Neural cell (in vitro differentiated cells): ENCODE measurements at regions not wholly inside any gene's neighbourhood (a gene's known extent, or its start where the extent isn't known, plus 50 kb on each side); places are given as distances from the start of the nearest gene placed in this dataset.

Experiments used
- H2AFZ ChIP-seq: fragments of 200-600, 300-800 bp; sonication (generic), shearing (Covaris generic); 2 replicates; pipeline ENCODE4 v1.6.0; 2014; ENCODE audit warnings: low read depth, mild to moderate bottlenecking, antibody characterized with exemption, low read length, moderate library complexity
- H3F3A ChIP-seq: fragments of 200-600 bp; shearing (Covaris generic); 2 replicates; pipeline ENCODE4 v1.6.1; 2016; ENCODE audit warnings: mild to moderate bottlenecking, moderate library complexity, mixed read lengths, antibody characterized with exemption, low read length; ENCODE audit not compliant: insufficient read depth, poor library complexity, severe bottlenecking
- H3K27ac ChIP-seq: fragments of 200-600, 300-800 bp; sonication (generic), shearing (Covaris generic); 2 replicates; pipeline ENCODE4 v1.5.1; 2014; ENCODE audit warnings: mild to moderate bottlenecking, low read length, moderate library complexity
- H3K27me3 ChIP-seq: fragments of 300-800, 200-600 bp; sonication (generic), shearing (Covaris generic); 2 replicates; pipeline ENCODE4 v1.6.0; 2014; ENCODE audit warnings: mild to moderate bottlenecking, low read depth, low read length, moderate library complexity; ENCODE audit not compliant: insufficient read depth
- H3K36me3 ChIP-seq: fragments of 300-800, 200-600 bp; sonication (generic), shearing (Covaris generic); 2 replicates; pipeline ENCODE4 v1.5.1; 2014; ENCODE audit warnings: mild to moderate bottlenecking, antibody characterized with exemption, low read length, moderate library complexity; ENCODE audit not compliant: insufficient read depth
- H3K4me2 ChIP-seq: fragments of 300-800, 200-600 bp; sonication (generic), shearing (Covaris generic); 2 replicates; pipeline ENCODE4 v1.6.0; 2014; ENCODE audit warnings: mild to moderate bottlenecking, low read length
- H3K4me3 ChIP-seq: fragments of 300-800, 200-600 bp; sonication (generic), shearing (Covaris generic); 2 replicates; pipeline ENCODE4 v1.5.1; 2014; ENCODE audit warnings: mild to moderate bottlenecking, low read length, moderate library complexity
- H3K79me2 ChIP-seq: fragments of 200-600 bp; shearing (Covaris generic); replicated peaks from 2 replicates; pipeline ENCODE4 v1.6.0; 2014; ENCODE audit warnings: mild to moderate bottlenecking, low read length, moderate library complexity; ENCODE audit not compliant: insufficient read depth
- H3K9ac ChIP-seq: fragments of 300-800, 200-600 bp; sonication (generic), shearing (Covaris generic); 2 replicates; pipeline ENCODE4 v1.6.1; 2016; ENCODE audit warnings: mild to moderate bottlenecking, low read length, mixed read lengths
- H3K9me2 ChIP-seq: fragments of 200-600 bp; shearing (Covaris generic); 2 replicates; pipeline ENCODE4 v1.6.1; 2016; ENCODE audit warnings: mild to moderate bottlenecking, low read length, mixed read lengths; ENCODE audit not compliant: insufficient read depth
- H3K9me3 ChIP-seq: fragments of 200-600, 300-800 bp; sonication (generic), shearing (Covaris generic); 2 replicates; pipeline ENCODE4 v1.6.1; 2016; ENCODE audit warnings: mild to moderate bottlenecking, mixed run types, low read length, moderate library complexity, mixed read lengths
- H4K20me1 ChIP-seq: fragments of 200-600 bp; shearing (Covaris generic); 2 replicates; pipeline ENCODE4 v1.6.1; 2016; ENCODE audit warnings: mild to moderate bottlenecking, mixed run types; ENCODE audit not compliant: insufficient read depth
- EP300 ChIP-seq: fragments of 450-650 bp; conservative IDR thresholded peaks from 2 replicates; pipeline ENCODE4 v1.6.1; 2014; ENCODE audit warnings: antibody characterized with exemption, mild to moderate bottlenecking, moderate library complexity; ENCODE audit not compliant: poor library complexity, severe bottlenecking
- EZH2 ChIP-seq: fragments of 200-600, 300-800 bp; shearing (Covaris generic), sonication (generic); IDR thresholded peaks from 2 replicates; pipeline ENCODE4 v1.6.1; 2014; ENCODE audit warnings: antibody characterized with exemption, low read length, borderline replicate concordance, mild to moderate bottlenecking; ENCODE audit not compliant: insufficient read depth, poor library complexity, severe bottlenecking
- MXI1 ChIP-seq: fragments of 450-650 bp; conservative IDR thresholded peaks from 2 replicates; pipeline ENCODE4 v1.6.1; 2014; ENCODE audit warnings: antibody characterized with exemption, mild to moderate bottlenecking; ENCODE audit not compliant: poor library complexity, severe bottlenecking
- POLR2AphosphoS5 ChIP-seq: IDR thresholded peaks from 2 replicates; pipeline ENCODE4 v1.6.1; 2012
- RAD21 ChIP-seq: fragments of 450-650 bp; conservative IDR thresholded peaks from 2 replicates; pipeline ENCODE4 v1.6.1; 2014; ENCODE audit warnings: antibody characterized with exemption, mild to moderate bottlenecking, moderate library complexity
- SMC3 ChIP-seq: fragments of 450-650 bp; conservative IDR thresholded peaks from 2 replicates; pipeline ENCODE4 v1.6.1; 2014; ENCODE audit warnings: antibody characterized with exemption, mild to moderate bottlenecking, moderate library complexity; ENCODE audit not compliant: poor library complexity
- TAF1 ChIP-seq: IDR thresholded peaks from 2 replicates; pipeline ENCODE4 v1.6.1; 2012; ENCODE audit warnings: low read depth
- TF ChIP-seq, protein P1 (sequence below): fragments of 450-650 bp; IDR thresholded peaks from 2 replicates; pipeline ENCODE4 v1.5.1; 2014; ENCODE audit warnings: antibody characterized with exemption, mild to moderate bottlenecking, moderate library complexity; ENCODE audit not compliant: poor library complexity, severe bottlenecking
- TF ChIP-seq, protein P2 (sequence below): IDR thresholded peaks from 2 replicates; pipeline ENCODE4 v1.6.1; 2012; ENCODE audit warnings: borderline replicate concordance

DNA sequence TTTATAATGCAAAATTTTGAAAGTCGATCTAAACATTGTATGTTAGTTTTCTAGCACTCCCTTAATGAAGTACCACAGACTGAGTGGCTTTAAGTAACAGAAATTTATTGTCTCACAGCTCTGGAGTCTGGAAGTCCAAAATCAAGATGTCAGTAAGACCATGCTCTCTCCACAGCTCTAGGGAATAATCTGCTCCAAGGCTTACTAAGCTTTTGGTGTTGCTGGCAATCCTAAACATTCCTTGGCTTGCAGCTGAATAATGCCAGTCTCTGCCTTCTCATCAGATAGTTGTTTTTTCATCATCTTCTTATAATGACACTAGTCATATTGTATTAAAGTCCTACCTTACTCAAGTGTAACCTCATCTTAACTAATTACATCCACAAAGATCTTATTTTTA, 102.2 kb downstream of the RASSF9 start:
- TF ChIP-seq EZH2 = no peak
- TF ChIP-seq, protein P1, sequence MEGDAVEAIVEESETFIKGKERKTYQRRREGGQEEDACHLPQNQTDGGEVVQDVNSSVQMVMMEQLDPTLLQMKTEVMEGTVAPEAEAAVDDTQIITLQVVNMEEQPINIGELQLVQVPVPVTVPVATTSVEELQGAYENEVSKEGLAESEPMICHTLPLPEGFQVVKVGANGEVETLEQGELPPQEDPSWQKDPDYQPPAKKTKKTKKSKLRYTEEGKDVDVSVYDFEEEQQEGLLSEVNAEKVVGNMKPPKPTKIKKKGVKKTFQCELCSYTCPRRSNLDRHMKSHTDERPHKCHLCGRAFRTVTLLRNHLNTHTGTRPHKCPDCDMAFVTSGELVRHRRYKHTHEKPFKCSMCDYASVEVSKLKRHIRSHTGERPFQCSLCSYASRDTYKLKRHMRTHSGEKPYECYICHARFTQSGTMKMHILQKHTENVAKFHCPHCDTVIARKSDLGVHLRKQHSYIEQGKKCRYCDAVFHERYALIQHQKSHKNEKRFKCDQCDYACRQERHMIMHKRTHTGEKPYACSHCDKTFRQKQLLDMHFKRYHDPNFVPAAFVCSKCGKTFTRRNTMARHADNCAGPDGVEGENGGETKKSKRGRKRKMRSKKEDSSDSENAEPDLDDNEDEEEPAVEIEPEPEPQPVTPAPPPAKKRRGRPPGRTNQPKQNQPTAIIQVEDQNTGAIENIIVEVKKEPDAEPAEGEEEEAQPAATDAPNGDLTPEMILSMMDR = no peak
- no peak for TF ChIP-seq EP300
- TF ChIP-seq POLR2AphosphoS5 = no peak
- TF ChIP-seq MXI1 = no peak
- TF ChIP-seq, protein P2, sequence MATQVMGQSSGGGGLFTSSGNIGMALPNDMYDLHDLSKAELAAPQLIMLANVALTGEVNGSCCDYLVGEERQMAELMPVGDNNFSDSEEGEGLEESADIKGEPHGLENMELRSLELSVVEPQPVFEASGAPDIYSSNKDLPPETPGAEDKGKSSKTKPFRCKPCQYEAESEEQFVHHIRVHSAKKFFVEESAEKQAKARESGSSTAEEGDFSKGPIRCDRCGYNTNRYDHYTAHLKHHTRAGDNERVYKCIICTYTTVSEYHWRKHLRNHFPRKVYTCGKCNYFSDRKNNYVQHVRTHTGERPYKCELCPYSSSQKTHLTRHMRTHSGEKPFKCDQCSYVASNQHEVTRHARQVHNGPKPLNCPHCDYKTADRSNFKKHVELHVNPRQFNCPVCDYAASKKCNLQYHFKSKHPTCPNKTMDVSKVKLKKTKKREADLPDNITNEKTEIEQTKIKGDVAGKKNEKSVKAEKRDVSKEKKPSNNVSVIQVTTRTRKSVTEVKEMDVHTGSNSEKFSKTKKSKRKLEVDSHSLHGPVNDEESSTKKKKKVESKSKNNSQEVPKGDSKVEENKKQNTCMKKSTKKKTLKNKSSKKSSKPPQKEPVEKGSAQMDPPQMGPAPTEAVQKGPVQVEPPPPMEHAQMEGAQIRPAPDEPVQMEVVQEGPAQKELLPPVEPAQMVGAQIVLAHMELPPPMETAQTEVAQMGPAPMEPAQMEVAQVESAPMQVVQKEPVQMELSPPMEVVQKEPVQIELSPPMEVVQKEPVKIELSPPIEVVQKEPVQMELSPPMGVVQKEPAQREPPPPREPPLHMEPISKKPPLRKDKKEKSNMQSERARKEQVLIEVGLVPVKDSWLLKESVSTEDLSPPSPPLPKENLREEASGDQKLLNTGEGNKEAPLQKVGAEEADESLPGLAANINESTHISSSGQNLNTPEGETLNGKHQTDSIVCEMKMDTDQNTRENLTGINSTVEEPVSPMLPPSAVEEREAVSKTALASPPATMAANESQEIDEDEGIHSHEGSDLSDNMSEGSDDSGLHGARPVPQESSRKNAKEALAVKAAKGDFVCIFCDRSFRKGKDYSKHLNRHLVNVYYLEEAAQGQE = no peak
- no peak for TF ChIP-seq TAF1
- TF ChIP-seq SMC3 = no peak
- TF ChIP-seq RAD21 = no peak
- H3K4me3 ChIP-seq = no peak overlapping the region
- no peak overlapping the region for H3K4me2 ChIP-seq

DNA sequence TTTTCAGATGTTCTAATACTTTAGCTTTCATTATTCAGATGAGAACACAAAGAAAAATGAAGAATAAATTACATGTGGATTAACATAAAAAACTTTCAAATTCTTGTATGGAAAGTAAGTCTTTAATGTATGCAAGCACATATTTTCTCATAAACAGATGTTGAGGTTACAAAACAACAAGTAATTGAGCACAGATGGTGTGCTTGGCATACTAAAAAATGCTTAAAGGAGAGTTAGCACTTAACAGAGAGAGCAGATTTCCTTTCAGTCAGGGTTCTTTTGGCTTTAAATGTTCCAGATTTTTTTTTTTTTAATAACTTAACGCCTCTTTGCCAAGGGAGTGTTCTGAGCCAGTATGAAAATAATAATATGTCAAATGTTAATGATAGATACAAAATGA, 96.0 kb downstream of the RASSF9 start:
- Histone ChIP-seq H3K79me2 (no peaks in the 10 kb centered on the region), H4K20me1 (no peaks in the 10 kb centered on the region), H3K4me2 (no peak overlapping the region), H3F3A (no peaks in the 10 kb centered on the region), H3K9me2 (no peaks in the 10 kb centered on the region), H3K27me3 (no peaks in the 10 kb centered on the region), H3K27ac (no peak overlapping the region), H2AFZ (no peak overlapping the region), H3K9me3 (no peaks in the 10 kb centered on the region), H3K9ac (no peak overlapping the region), H3K36me3 (no peaks in the 10 kb centered on the region), H3K4me3 (no peak overlapping the region)
- TF ChIP-seq MXI1 (no peak), RAD21 (no peak), TAF1 (no peak), EZH2 (no peak), POLR2AphosphoS5 (no peak), SMC3 (no peak), EP300 (no peak)
- TF ChIP-seq, protein P1 = no peak
- TF ChIP-seq, protein P2 = no peak

More for the DNA sequence above, 102.2 kb downstream of the RASSF9 start:
- Histone ChIP-seq H3K27me3 (no peaks in the 10 kb centered on the region), H2AFZ (no peak overlapping the region), H3F3A (no peaks in the 10 kb centered on the region), H3K79me2 (no peaks in the 10 kb centered on the region), H3K9me2 (no peaks in the 10 kb centered on the region), H3K27ac (no peak overlapping the region), H3K9me3 (no peaks in the 10 kb centered on the region), H4K20me1 (no peaks in the 10 kb centered on the region), H3K36me3 (no peaks in the 10 kb centered on the region), H3K9ac (no peak overlapping the region)
